ENCODE measurements at regions not wholly inside any gene's neighbourhood (a gene's known extent, or its start where the extent isn't known, plus 50 kb on each side); places are given as distances from the start of the nearest gene placed in this dataset.
A peak's percentile ranks its signal among the peaks of the same experiment; 100 is the strongest.
"Not testable (repeated sequence)": the region's sequence is repeated elsewhere in the genome, so short reads cannot be mapped to it uniquely, and the experiment has no call there.

DNA sequence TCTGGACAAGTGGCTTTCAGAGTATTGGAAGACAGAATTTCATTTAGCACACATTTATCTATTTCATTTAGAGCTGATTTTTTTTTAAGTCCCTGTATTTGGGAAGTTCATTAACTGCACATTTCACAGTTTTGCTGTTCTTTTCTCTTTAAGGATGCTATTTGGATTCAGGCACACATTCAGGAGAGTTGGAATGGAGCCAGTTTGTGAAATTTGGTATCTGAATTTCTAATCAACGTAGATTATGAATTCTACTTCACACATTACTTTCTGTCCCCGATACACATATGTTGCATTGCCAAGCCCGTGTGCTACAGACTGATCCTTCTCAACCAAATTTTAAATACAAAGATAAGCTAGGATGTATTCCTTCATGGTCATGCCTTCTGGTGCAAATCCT, 503.9 kb downstream of the IRS1 start:
- no peak for DNase-seq (ENCODE audit: low read depth)

DNA sequence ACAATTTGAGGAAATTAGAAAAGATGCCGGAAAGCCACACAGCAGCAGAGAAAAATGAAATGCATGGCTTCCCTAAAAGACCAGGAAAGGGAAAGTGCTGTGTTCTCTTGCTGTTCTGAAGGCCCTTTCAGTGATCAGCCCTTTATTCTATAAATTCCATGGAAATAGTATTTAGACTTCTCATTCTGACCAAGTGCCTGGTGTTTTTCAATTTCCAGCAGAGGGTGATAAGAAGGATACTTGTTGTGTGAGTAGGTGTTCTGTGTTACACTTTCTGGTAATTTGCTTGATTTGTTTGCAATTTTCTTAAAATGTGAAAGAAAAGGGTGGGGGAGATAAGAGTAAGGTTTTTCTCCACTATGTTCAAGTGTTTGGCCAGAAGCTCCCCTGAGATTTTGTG, 504.5 kb downstream of the IRS1 start:
- no peak for DNase-seq (ENCODE audit: low read depth)

- DNase-seq (ENCODE audit: low read depth), result not testable (repeated sequence)
These were observed 508.3 kb downstream of the IRS1 start for GRCh38 chr2:226291281-226291680.

DNA sequence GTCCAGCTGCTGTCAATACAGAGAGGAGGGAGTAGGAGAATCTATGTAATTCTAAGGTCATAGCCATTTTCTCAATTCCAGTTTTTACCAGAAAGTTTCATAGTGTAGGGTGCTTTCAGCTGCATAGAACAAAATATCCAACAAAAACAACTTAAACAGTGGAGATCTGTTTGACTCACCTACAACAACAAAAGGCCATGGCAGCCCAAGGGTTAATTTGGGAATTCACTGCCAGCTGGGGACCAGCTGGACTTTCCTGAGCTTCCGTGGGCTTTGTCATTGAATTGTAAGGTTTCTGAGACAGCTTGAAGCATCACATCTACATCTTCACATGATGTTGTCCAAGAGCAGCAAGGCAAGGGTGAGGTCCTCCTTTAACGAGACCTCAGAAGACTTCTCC, 512.7 kb downstream of the IRS1 start:
- DNase-seq (ENCODE audit: low read depth), result no peak

DNA sequence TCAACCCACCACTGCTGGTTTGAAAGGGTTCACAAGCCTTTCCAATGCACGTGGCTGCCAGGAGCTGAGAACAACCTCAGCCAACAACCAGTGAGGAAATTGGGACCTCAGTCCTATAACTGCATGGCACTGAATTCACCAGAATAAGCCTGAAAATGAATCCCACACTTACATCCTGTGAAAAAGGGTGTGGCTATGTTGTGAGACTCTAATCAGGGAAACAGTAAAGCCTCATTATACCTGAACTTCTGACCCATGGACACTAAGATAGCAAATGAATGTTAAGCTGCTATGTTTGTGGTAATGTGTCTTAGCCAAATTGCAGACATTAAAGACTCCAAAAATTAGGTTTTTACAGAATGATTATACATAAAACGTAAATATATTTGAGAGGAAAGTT, 515.8 kb downstream of the IRS1 start:
- no peak for DNase-seq (ENCODE audit: low read depth)

DNA sequence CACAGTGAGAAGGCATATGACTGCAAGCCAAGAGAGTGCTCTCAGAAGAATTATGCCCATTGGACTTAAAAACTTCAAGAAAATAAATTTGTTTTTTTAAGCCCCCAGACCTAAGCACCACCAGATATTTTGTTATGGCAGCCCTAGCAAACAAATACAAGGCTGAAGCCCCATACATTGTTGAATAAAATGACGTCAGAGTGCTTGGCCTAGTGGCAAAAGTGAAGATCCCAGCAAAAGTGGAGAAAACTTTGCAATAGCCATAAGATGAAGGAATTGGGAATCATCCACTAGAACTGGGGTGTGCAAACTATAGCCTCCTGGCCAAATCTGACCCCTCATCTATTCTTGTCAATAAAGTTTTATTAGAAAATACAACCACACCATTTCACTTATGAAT, 517.5 kb downstream of the IRS1 start:
- no peak for DNase-seq (ENCODE audit: low read depth)

- DNase-seq (ENCODE audit: low read depth), result not testable (repeated sequence)
These were observed 519.5 kb downstream of the IRS1 start for GRCh38 chr2:226280136-226280535.

GRCh38 chr2:226275215-226275614, 524.4 kb downstream of the IRS1 start:
- DNase-seq (ENCODE audit: low read depth), result no peak

- no peak for DNase-seq (ENCODE audit: low read depth)
These were observed 525.5 kb downstream of the IRS1 start for GRCh38 chr2:226274143-226274542.

GRCh38 chr2:226273440-226273839, 526.2 kb downstream of the IRS1 start:
- DNase-seq (ENCODE audit: low read depth), result peak; percentile 74

DNA sequence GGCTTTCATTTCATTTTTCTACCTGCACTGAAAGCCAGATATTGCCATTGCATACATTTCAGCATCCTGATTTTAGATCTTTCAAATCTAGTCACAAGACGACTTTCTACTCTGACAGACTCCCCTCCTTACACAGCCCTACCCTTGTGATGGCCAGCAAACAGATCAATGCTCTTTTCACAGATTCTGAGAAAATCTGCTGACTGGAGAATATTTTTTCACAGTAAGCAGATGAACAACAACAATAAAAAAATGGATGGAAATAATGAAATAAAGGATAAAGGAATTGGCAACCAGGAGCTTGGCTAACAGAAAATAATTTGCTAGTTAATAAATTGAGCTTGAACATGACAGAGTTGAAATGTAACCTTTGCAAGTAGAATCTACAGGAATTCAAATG, 527.2 kb downstream of the IRS1 start:
- no peak for DNase-seq (ENCODE audit: low read depth)

GRCh38 chr2:226270285-226271058, 529.1 kb downstream of the IRS1 start:
- peak; percentile 70 for DNase-seq (ENCODE audit: low read depth)

DNA sequence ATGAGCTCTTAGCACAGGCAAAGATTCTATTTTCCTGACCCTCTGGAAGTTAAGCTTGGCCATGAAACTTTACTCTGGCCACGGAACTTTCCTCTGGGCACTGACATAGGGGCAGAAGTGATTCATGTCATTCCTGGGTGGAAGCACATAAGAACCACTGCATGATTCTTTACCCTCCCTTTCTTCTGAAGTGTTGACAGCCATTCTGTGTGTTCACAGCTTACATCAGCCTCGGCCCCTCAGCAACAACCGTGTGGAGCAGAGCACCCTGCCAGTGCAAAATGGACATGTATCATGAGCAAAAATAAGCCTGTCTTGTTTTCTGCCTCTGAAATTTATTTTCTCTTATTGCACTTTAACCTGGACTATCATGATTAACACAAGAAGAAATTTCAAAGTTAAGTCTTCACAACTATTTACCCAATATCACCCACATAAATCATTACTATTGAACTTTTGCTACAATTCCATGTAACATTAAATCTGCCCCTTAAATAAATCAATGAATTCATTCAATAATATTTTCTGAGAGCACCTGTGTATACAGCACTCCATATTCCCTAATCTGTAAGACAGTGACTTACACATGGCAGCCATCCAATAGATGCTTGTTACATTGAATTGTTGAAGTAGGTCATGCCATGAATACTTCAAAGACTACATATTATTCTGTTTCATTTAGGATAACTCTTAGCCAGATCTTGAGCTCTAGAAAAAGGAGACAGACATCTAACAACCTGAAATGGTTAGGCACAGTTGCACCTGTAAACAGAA, 531.9 kb downstream of the IRS1 start:
- DNase-seq (ENCODE audit: low read depth), result peak; percentile 31

DNA sequence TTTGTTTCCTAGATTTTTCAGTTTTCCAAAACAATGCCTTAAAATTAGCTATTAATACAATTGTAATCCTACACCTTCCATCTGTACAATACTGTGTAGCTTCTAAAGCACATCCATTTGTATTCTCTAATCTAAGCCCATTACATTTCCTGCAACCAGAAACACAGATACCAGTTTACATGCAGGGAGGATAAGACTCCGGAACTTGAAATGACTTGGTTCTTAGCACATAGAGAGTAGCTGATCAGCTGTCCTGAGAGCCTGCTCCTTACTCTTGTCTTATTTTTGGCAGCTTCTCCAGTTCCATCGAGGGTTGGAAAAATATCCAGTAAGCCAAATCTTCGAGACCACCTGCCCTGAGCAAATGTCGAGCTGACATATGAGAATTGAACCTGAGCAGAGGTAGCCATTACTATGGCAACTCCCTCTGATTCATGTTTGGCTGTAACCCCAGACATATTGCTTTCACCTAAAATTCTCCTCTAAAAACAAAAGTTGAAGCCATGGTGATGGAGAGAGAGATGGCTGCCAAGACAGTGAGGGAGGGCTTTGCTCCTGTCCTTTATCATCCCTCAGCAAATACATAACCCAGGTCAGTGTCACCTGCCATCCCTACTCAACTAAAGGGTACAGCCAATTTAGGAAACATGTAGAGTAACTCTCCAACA, 542.8 kb downstream of the IRS1 start:
- peak; percentile 44 for DNase-seq (ENCODE audit: low read depth)

DNA sequence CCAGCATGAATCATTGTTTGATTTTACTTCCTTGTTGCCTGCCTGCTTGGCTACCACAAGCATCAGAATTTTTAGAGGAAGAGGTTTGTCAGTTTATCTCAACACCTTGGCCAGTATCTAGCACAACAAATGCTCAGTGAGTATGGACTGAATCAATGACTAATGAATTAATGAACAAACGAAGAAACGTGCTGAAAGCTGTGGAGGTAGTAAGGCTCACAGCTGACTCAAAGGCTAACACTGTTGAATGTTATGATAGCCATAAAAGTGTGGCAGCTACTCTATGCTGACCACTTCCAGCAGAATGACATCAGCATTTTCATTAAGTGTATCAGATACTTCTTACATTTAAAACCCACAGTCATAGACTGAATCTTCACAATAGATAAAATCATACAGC, 543.4 kb downstream of the IRS1 start:
- peak; percentile 37 for DNase-seq (ENCODE audit: low read depth)

DNA sequence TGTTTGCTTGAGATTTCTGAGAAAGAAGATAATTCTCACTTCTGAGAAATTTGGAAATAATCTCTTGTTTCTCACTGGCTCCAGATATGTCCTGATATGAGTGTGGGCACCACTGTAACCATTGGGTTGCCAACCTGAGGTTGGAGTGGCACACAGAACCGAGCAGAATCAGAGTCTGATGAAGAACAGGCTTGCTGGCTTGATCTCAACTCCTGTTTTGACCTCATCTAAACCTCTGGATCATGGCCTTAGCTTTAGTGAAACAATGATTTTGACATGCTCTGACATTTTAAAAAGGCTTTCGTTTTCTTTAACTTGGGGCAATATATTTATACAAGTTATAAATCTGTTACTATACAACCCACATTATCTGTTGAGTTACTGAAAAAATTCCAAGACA, 548.0 kb downstream of the IRS1 start:
- no peak for DNase-seq (ENCODE audit: low read depth)

DNA sequence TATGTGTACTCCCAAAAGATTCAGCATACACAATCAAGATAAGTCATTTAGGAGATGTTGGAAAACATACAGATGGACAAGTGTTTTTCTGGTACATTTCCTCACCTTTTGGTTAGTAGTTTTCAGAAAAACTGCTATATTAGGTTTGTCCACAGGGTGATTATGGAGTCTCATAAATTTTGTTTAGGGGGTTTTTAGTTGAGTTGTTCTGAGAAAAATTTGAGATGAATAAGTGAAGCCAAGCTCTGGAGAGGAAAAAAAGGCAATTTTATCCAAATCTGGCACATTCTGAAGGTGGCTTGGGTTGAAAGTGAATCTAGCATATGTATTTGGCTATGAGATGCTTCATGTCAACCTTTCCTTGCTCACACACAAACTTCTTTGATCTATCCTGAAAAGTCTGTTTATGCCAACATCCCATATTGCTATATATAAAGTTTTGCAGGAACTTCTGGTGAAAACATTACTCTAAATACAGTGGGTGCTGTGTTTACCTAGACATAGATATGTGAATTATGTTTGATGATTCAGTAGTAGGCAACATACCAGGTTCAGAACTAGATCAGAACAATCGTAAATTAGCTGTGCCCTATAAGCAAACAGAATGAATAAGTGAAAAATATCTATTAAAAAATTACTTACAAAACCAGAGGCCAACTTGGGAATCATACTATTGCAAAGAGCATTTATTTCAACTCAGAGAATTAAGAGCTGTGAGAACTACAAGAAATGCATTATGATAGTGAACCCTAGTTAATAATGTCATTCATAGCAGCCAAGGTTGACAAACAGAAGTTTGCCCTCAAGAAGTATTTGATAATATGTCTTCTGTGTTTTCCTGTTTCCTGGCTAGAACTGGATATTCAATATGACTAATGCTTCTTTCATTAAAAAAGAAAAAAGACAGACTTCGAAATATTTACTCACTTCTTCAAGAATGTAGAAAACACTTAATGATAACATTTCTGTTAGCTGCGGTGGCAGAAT, 552.0 kb downstream of the IRS1 start:
- peak; percentile 15 for DNase-seq (ENCODE audit: low read depth)

DNA sequence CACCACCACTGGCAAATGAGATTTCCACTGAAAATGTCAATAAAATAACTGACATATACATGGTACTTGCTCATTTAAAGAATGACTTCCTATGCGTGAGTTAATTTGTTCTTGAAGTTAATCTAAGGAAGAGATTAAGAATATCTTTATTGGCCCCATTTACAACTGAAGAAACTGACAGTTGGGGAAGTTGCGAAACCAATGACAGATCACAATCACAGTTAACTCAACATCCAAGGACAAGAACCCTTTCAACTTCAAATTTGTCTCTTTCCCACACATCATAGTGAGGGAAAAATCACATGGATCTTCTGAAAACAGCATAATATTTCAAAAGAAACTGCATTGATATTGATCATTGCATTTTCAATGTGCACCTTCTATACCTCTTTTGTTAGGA, 565.4 kb downstream of the IRS1 start:
- no peak for DNase-seq (ENCODE audit: low read depth)

GRCh38 chr2:226233388-226233787, 566.2 kb downstream of the IRS1 start:
- no peak for DNase-seq (ENCODE audit: low read depth)

DNA sequence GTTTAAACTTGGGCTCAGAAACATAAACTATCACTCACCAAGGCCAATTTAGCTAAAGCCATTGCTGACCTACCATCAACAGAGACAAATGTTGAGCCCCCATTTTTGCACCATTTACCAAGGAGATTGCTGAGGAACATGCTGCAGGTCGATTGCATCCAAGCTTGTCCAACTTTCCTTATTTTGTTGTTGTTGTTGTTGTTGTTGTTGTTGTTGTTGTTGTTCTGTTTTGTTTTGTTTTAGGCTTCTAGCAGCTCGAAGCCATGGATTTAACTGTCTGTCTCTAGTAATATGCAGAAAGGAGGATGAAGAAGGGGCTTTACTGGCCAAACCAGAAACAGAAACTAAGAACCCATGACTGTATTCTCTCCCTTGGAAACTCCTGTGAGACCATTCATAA, 571.5 kb downstream of the IRS1 start:
- no peak for DNase-seq (ENCODE audit: low read depth)

- no peak for DNase-seq (ENCODE audit: low read depth)
These were observed 572.3 kb downstream of the IRS1 start for GRCh38 chr2:226227341-226227740.

Data from myocyte (in vitro differentiated cells).